ENCODE measurements at regions not wholly inside any gene's neighbourhood (a gene's known extent, or its start where the extent isn't known, plus 50 kb on each side); places are given as distances from the start of the nearest gene placed in this dataset.

- H3K9me3 ChIP-seq = peaks cover 0 to 7% (median 0%) of the 10 kb centered on the region in 8 donors
- H3K36me3 ChIP-seq = no peaks in the 10 kb centered on the region
- 93 to 100% (median 97%) methylated on average over 3 of the region's 3 CpGs for WGBS, 5 donors
- no peaks in the 10 kb centered on the region for H3K27me3 ChIP-seq (replicated peaks in 1 of 7)
- intact Hi-C loops (cut with DNase I; ENCODE audit: low total_unique reads) = no loop called here
- DNase-seq = no peak
- no peak overlapping the region for H3K4me3 ChIP-seq
- TF ChIP-seq CTCF (IDR thresholded peaks at IDR 0.05 in 8 of 11, conservative IDR thresholded peaks at IDR 0.05 in 3 of 11) = no peak
- TF ChIP-seq POLR2AphosphoS5 (IDR thresholded peaks at IDR 0.05) = no peak
- TF ChIP-seq POLR2A (IDR thresholded peaks at IDR 0.05) = no peak
- H3K27ac ChIP-seq = no peak overlapping the region
- no peaks in the 10 kb centered on the region for H3K4me1 ChIP-seq
Observed at GRCh38 chr1:55904541-55904940, 674.8 kb downstream of the PLPP3 start.

- Histone ChIP-seq H3K4me1 (no peaks in the 10 kb centered on the region), H3K27ac (no peak overlapping the region), H3K36me3 (no peaks in the 10 kb centered on the region), H3K9me3 (peaks cover 0 to 26% (median 15%) of the 10 kb centered on the region in 8 donors), H3K27me3 (replicated peaks in 1 of 7) (no peaks in the 10 kb centered on the region), H3K4me3 (no peak overlapping the region)
- no peak for TF ChIP-seq POLR2A (IDR thresholded peaks at IDR 0.05)
- TF ChIP-seq CTCF (IDR thresholded peaks at IDR 0.05 in 8 of 11, conservative IDR thresholded peaks at IDR 0.05 in 3 of 11) = no peak
- no peak for TF ChIP-seq POLR2AphosphoS5 (IDR thresholded peaks at IDR 0.05)
- intact Hi-C loops (cut with DNase I; ENCODE audit: low total_unique reads) = no loop called here
- 78 to 87% (median 83%) methylated on average over 1 of the region's 1 CpG for WGBS, 5 donors
- no peak for DNase-seq
Observed at GRCh38 chr1:55898181-55898580, 681.2 kb downstream of the PLPP3 start.

- WGBS, 5 donors = 78 to 93% (median 86%) methylated on average over 5 of the region's 5 CpGs
- H3K4me3 ChIP-seq = no peak overlapping the region
- no peak for DNase-seq
- peaks cover 0 to 41% (median 26%) of the 10 kb centered on the region in 8 donors for H3K9me3 ChIP-seq
- no peaks in the 10 kb centered on the region for H3K4me1 ChIP-seq
- no peak overlapping the region for H3K27ac ChIP-seq
- no peak for TF ChIP-seq POLR2A (IDR thresholded peaks at IDR 0.05)
- TF ChIP-seq CTCF (IDR thresholded peaks at IDR 0.05 in 8 of 11, conservative IDR thresholded peaks at IDR 0.05 in 3 of 11) = no peak
- TF ChIP-seq POLR2AphosphoS5 (IDR thresholded peaks at IDR 0.05) = no peak
- H3K27me3 ChIP-seq (replicated peaks in 1 of 7) = no peaks in the 10 kb centered on the region
- no peaks in the 10 kb centered on the region for H3K36me3 ChIP-seq
- intact Hi-C loops (cut with DNase I; ENCODE audit: low total_unique reads) = no loop called here
Observed at GRCh38 chr1:55896210-55896609, 681.0 kb upstream of the USP24 start.

GRCh38 chr1:55894521-55894920, 679.4 kb upstream of the USP24 start:
- DNase-seq = no peak
- H3K4me3 ChIP-seq = no peak overlapping the region
- no peak overlapping the region for H3K27ac ChIP-seq
- H3K27me3 ChIP-seq (replicated peaks in 1 of 7) = no peaks in the 10 kb centered on the region
- H3K9me3 ChIP-seq = peaks cover 0 to 36% (median 25%) of the 10 kb centered on the region in 8 donors
- 69 to 82% (median 81%) methylated on average over 2 of the region's 2 CpGs for WGBS, 5 donors
- intact Hi-C loops (cut with DNase I; ENCODE audit: low total_unique reads) = no loop called here
- H3K36me3 ChIP-seq = no peaks in the 10 kb centered on the region
- no peak for TF ChIP-seq POLR2AphosphoS5 (IDR thresholded peaks at IDR 0.05)
- no peak for TF ChIP-seq CTCF (IDR thresholded peaks at IDR 0.05 in 8 of 11, conservative IDR thresholded peaks at IDR 0.05 in 3 of 11)
- TF ChIP-seq POLR2A (IDR thresholded peaks at IDR 0.05) = no peak
- H3K4me1 ChIP-seq = no peaks in the 10 kb centered on the region
